WI38 (cell line): ENCODE measurements at regions not wholly inside any gene's neighbourhood (a gene's known extent, or its start where the extent isn't known, plus 50 kb on each side); places are given as distances from the start of the nearest gene placed in this dataset.
"Not testable (repeated sequence)": the region's sequence is repeated elsewhere in the genome, so short reads cannot be mapped to it uniquely, and the experiment has no call there.

ENCODE experiments used
- H3K4me3 ChIP-seq: 2 replicates; pipeline ENCODE4 v1.5.1; 2011; ENCODE audit warnings: low read depth, mild to moderate bottlenecking, control low read depth, low read length
- CTCF ChIP-seq: IDR thresholded peaks from 2 replicates; pipeline ENCODE4 v1.5.1; 2012; ENCODE audit warnings: low read depth, mild to moderate bottlenecking, control low read depth, low read length

GRCh38 chr1:177686933-177687332 lies 282.9 kb downstream of the SEC16B start:
- TF ChIP-seq CTCF: no peak
- no peak overlapping the region for H3K4me3 ChIP-seq

- no peak for TF ChIP-seq CTCF
- H3K4me3 ChIP-seq: no peak overlapping the region
Measured at GRCh38 chr1:177669161-177669560, 300.7 kb downstream of the SEC16B start.

GRCh38 chr1:177665935-177666334 lies 303.9 kb downstream of the SEC16B start:
- H3K4me3 ChIP-seq: no peak overlapping the region
- no peak for TF ChIP-seq CTCF

- not testable (repeated sequence) for H3K4me3 ChIP-seq
Measured at GRCh38 chr1:177664742-177665141, 305.1 kb downstream of the SEC16B start.

- TF ChIP-seq CTCF: no peak
- no peak overlapping the region for H3K4me3 ChIP-seq
Measured at GRCh38 chr1:177660188-177660587, 309.7 kb downstream of the SEC16B start.

- H3K4me3 ChIP-seq: no peak overlapping the region
- TF ChIP-seq CTCF: no peak
Measured at GRCh38 chr1:177659281-177659680, 310.6 kb downstream of the SEC16B start.

GRCh38 chr1:177656598-177656997 lies 313.3 kb downstream of the SEC16B start:
- H3K4me3 ChIP-seq: no peak overlapping the region
- no peak for TF ChIP-seq CTCF

GRCh38 chr1:177650947-177651346 lies 318.9 kb downstream of the SEC16B start:
- H3K4me3 ChIP-seq: no peak overlapping the region
- TF ChIP-seq CTCF: no peak
